SK-N-SH (cell line): ENCODE measurements at regions not wholly inside any gene's neighbourhood (a gene's known extent, or its start where the extent isn't known, plus 50 kb on each side); places are given as distances from the start of the nearest gene placed in this dataset.

Source experiments
- CTCF ChIA-PET: fragments of 300-600, 350-600 bp; formaldehyde crosslinking; extraction: SDS; loops from one replicate; lab custom pipeline; 2021; lab: Yijun Ruan, JAX
- POLR2A ChIA-PET: fragments of 350-600 bp; sonication (Branson Sonifier 250); formaldehyde crosslinking; extraction: SDS; loops from one replicate; lab custom pipeline; 2020; ENCODE audit warnings: antibody characterized with exemption, inconsistent platforms; lab: Yijun Ruan, JAX
- DNase-seq: peaks from one replicate; pipeline ENCODE4 v3.0.0; 2012
- H2AFZ ChIP-seq: fragments of 200-600 bp; sonication (generic); 2 replicates; pipeline ENCODE4 v1.8.1; 2016; ENCODE audit warnings: antibody characterized with exemption, mild to moderate bottlenecking, low read depth
- H3F3A ChIP-seq: fragments of 200-600 bp; sonication (generic); replicated peaks from 2 replicates; pipeline ENCODE3; 2016; ENCODE audit warnings: antibody characterized with exemption, mild to moderate bottlenecking; ENCODE audit not compliant: insufficient read depth
- H3K27ac ChIP-seq, 2 experiments: fragments of 200-500 bp in 1 of 2; fragments of 200-600 bp in 1 of 2; sonication (Bioruptor generic) in 1 of 2; sonication (generic), shearing (Covaris generic) in 1 of 2; 2 replicates each; pipeline versions ENCODE4 v1.5.1 to v1.6.1; 2014 to 2016; ENCODE audit warnings: low read depth in 2 of 2, inconsistent platforms in 1 of 2, low read length in 1 of 2, mild to moderate bottlenecking in 1 of 2, mixed read lengths in 1 of 2
- H3K27me3 ChIP-seq: fragments of 200-600 bp; sonication (generic), shearing (Covaris generic); 2 replicates; pipeline ENCODE4 v1.6.1; 2016; ENCODE audit warnings: mixed run types; ENCODE audit not compliant: insufficient read depth
- H3K36me3 ChIP-seq, 2 experiments: fragments of 200-500 bp in 1 of 2; fragments of 200-600 bp in 1 of 2; sonication (Bioruptor generic) in 1 of 2; sonication (generic) in 1 of 2; replicated peaks in 1 of 2; 2 replicates each; pipeline versions ENCODE3 to v1.5.1; 2014 to 2016; ENCODE audit warnings: low read length in 1 of 2, mild to moderate bottlenecking in 1 of 2; ENCODE audit not compliant: insufficient read depth in 2 of 2, control insufficient read depth in 1 of 2
- H3K4me1 ChIP-seq, 2 experiments: fragments of 200-500 bp in 1 of 2; fragments of 200-600 bp in 1 of 2; sonication (Bioruptor generic) in 1 of 2; sonication (generic), shearing (Covaris generic) in 1 of 2; 2 replicates each; pipeline versions ENCODE4 v1.5.1 to v1.6.1; 2014 to 2016; ENCODE audit warnings: low read depth in 1 of 2, low read length in 1 of 2, mixed run types in 1 of 2; ENCODE audit not compliant: insufficient read depth in 2 of 2, control insufficient read depth in 1 of 2
- H3K4me2 ChIP-seq: fragments of 200-600 bp; sonication (generic), shearing (Covaris generic); 2 replicates; pipeline ENCODE4 v1.6.1; 2017; ENCODE audit warnings: mixed run types
- H3K4me3 ChIP-seq, 2 experiments: fragments of 200-500 bp in 1 of 2; fragments of 200-600 bp in 1 of 2; sonication (Bioruptor generic) in 1 of 2; sonication (generic), shearing (Covaris generic) in 1 of 2; 2 replicates each; pipeline versions ENCODE4 v1.5.1 to v1.8.1; 2014 to 2016; ENCODE audit warnings: low read depth in 2 of 2, inconsistent platforms in 1 of 2, low read length in 1 of 2, mild to moderate bottlenecking in 1 of 2, mixed read lengths in 1 of 2, moderate library complexity in 1 of 2
- H3K79me2 ChIP-seq: fragments of 200-600 bp; sonication (generic); 2 replicates; pipeline ENCODE4 v1.8.1; 2017; ENCODE audit warnings: mild to moderate bottlenecking; ENCODE audit not compliant: insufficient read depth
- H3K9ac ChIP-seq: fragments of 200-600 bp; sonication (generic); 2 replicates; pipeline ENCODE4 v1.6.1; 2017; ENCODE audit warnings: mixed run types
- H3K9me2 ChIP-seq: fragments of 200-600 bp; sonication (generic); 2 replicates; pipeline ENCODE4 v1.6.1; 2017; ENCODE audit warnings: mixed run types
- H3K9me3 ChIP-seq: fragments of 200-600 bp; sonication (generic); 2 replicates; pipeline ENCODE4 v1.6.1; 2017; ENCODE audit warnings: mixed run types, mild to moderate bottlenecking, moderate library complexity
- H4K20me1 ChIP-seq: fragments of 200-600 bp; sonication (generic); 2 replicates; pipeline ENCODE4 v1.6.1; 2017; ENCODE audit warnings: mild to moderate bottlenecking, mixed run types; ENCODE audit not compliant: insufficient read depth
- CHD2 ChIP-seq: fragments of 150-350 bp; IDR thresholded peaks from 2 replicates; pipeline ENCODE4 v1.6.1; 2018; ENCODE audit warnings: low read length; ENCODE audit not compliant: partially characterized antibody
- ELF1 ChIP-seq: IDR thresholded peaks from 2 replicates; pipeline ENCODE4 v1.4.0; 2012
- EP300 ChIP-seq, 2 experiments: IDR thresholded peaks; 2 replicates each; pipeline versions ENCODE4 v1.4.0 to v1.6.1; 2012; ENCODE audit warnings: borderline replicate concordance in 1 of 2, low read depth in 1 of 2, low read length in 1 of 2
- FOSL2 ChIP-seq: IDR thresholded peaks from 2 replicates; pipeline ENCODE4 v1.4.0; 2012; ENCODE audit warnings: low read depth, mild to moderate bottlenecking, moderate library complexity, borderline replicate concordance
- FOXJ3 ChIP-seq: sonication (generic); formaldehyde crosslinking; IDR thresholded peaks from 2 replicates; pipeline ENCODE4 v1.5.1; 2020; ENCODE audit warnings: mild to moderate bottlenecking, missing genetic modification reagents
- FOXM1 ChIP-seq: IDR thresholded peaks from 2 replicates; pipeline ENCODE4 v1.4.0; 2012; ENCODE audit warnings: low read depth, mild to moderate bottlenecking
- JUND ChIP-seq: IDR thresholded peaks from 2 replicates; pipeline ENCODE4 v1.4.0; 2012
- NFIC ChIP-seq: IDR thresholded peaks from 2 replicates; pipeline ENCODE4 v1.4.0; 2012; ENCODE audit warnings: borderline replicate concordance
- POLR2AphosphoS5 ChIP-seq: IDR thresholded peaks from 2 replicates; pipeline ENCODE4 v1.6.1; 2012; ENCODE audit warnings: low read depth, low read length
- RXRA ChIP-seq: IDR thresholded peaks from 2 replicates; pipeline ENCODE4 v1.4.0; 2012; ENCODE audit warnings: low read depth, mild to moderate bottlenecking, borderline replicate concordance
- SMC3 ChIP-seq: IDR thresholded peaks from 2 replicates; pipeline ENCODE4 v1.6.1; 2012; ENCODE audit warnings: low read depth, low read length, improper control_type of control experiment
- TCF12 ChIP-seq: IDR thresholded peaks from 2 replicates; pipeline ENCODE4 v1.4.0; 2012
- TEAD4 ChIP-seq: IDR thresholded peaks from 2 replicates; pipeline ENCODE4 v1.4.0; 2012; ENCODE audit warnings: mild to moderate bottlenecking, borderline replicate concordance; ENCODE audit not compliant: insufficient read depth
- WGBS: methylation state at CpG from one replicate; pipeline ENCODE4 v1.1.6; 2017; ENCODE audit warnings: low lambda C conversion rate; 5-methylcytosine and 5-hydroxymethylcytosine counted together
- TF ChIP-seq, protein P1 (sequence below): fragments of 200-600 bp; sonication (generic); IDR thresholded peaks from 2 replicates; pipeline ENCODE4 v1.6.1; 2017; ENCODE audit warnings: antibody characterized with exemption, mild to moderate bottlenecking, moderate library complexity
- TF ChIP-seq, protein P2 (sequence below): IDR thresholded peaks from 2 replicates; pipeline ENCODE4; 2012
- TF ChIP-seq, protein P3 (sequence below): IDR thresholded peaks from 2 replicates; pipeline ENCODE4 v1.4.0; 2012; ENCODE audit warnings: low read depth
- TF ChIP-seq, protein P4 (sequence below): IDR thresholded peaks from 2 replicates; pipeline ENCODE4 v1.6.1; 2012; ENCODE audit warnings: mild to moderate bottlenecking, low read depth, low read length, moderate library complexity
- TF ChIP-seq, protein P5 (sequence below): fragments of 150-350 bp; IDR thresholded peaks from 2 replicates; pipeline ENCODE4 v1.6.1; 2017; ENCODE audit warnings: antibody characterized with exemption, low read length, low read depth, borderline replicate concordance

DNA sequence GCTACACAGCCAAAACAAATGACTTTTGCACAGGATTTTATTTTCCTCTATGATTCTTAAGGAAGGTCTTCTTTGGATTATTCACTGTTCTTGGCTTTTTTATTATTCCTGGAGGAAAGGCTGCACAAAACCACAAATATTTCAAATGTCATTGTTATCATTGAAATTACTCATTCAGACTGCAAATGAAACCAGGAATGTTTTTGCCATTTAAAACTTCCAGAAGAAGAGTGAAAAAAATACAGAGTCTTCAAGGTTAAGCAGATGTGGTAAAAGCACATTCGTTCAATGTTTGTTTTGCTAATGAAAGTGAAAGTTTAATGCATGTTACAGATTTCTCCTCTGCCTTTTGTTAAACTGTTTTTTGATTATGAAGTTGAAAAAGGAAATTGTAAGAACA lies 238.2 kb downstream of the TLE4 start:
- Histone ChIP-seq H3K27me3 (no peaks in the 10 kb centered on the region), H3K4me3 (peak overlapping the region in 1 of 2 experiments; percentile 17; a peak in 1 of 4 replicates), H3K27ac (peak overlapping the region in 1 of 2 experiments; percentile 12; a peak in 2 of 4 replicates), H3K4me1 (peaks cover 0 to 18% of the 10 kb centered on the region in 2 experiments; a peak in 2 of 4 replicates), H3F3A (peaks cover 5% of the 10 kb centered on the region), H3K9me2 (no peaks in the 10 kb centered on the region), H3K79me2 (no peaks in the 10 kb centered on the region), H3K9me3 (no peaks in the 10 kb centered on the region), H3K36me3 (no peaks in the 10 kb centered on the region), H4K20me1 (no peaks in the 10 kb centered on the region), H3K9ac (no peak overlapping the region), H3K4me2 (peak overlapping the region; percentile 32), H2AFZ (no peak overlapping the region)
- CTCF ChIA-PET: no interaction called here
- DNase-seq: no peak
- 13% methylated on average over 1 of the region's 1 CpG for WGBS
- POLR2A ChIA-PET: no interaction called here
- TF ChIP-seq, protein P1, sequence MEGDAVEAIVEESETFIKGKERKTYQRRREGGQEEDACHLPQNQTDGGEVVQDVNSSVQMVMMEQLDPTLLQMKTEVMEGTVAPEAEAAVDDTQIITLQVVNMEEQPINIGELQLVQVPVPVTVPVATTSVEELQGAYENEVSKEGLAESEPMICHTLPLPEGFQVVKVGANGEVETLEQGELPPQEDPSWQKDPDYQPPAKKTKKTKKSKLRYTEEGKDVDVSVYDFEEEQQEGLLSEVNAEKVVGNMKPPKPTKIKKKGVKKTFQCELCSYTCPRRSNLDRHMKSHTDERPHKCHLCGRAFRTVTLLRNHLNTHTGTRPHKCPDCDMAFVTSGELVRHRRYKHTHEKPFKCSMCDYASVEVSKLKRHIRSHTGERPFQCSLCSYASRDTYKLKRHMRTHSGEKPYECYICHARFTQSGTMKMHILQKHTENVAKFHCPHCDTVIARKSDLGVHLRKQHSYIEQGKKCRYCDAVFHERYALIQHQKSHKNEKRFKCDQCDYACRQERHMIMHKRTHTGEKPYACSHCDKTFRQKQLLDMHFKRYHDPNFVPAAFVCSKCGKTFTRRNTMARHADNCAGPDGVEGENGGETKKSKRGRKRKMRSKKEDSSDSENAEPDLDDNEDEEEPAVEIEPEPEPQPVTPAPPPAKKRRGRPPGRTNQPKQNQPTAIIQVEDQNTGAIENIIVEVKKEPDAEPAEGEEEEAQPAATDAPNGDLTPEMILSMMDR: no peak
- TF ChIP-seq ELF1 (no peak), POLR2AphosphoS5 (peak; percentile 38; the same call in 1 of the 2 replicates), RXRA (peak; percentile 42; the same call in 1 of the 2 replicates), FOXJ3 (CRISPR knock-in tag) (no peak), EP300 (IDR thresholded peaks at IDR 0.05; ENCODE audit: borderline replicate concordance in 1 of 2, low read depth in 1 of 2, low read length in 1 of 2) (peak in 1 of 2 experiments; percentile 80; a peak in 1 of 4 replicates), CHD2 (no peak), TEAD4 (peak; percentile 85), SMC3 (no peak), NFIC (peak; percentile 64; the same call in 1 of the 2 replicates), JUND (peak; percentile 83), TCF12 (peak; percentile 93), FOXM1 (peak; percentile 66; the same call in 1 of the 2 replicates), FOSL2 (peak; percentile 71)
- TF ChIP-seq, protein P2, sequence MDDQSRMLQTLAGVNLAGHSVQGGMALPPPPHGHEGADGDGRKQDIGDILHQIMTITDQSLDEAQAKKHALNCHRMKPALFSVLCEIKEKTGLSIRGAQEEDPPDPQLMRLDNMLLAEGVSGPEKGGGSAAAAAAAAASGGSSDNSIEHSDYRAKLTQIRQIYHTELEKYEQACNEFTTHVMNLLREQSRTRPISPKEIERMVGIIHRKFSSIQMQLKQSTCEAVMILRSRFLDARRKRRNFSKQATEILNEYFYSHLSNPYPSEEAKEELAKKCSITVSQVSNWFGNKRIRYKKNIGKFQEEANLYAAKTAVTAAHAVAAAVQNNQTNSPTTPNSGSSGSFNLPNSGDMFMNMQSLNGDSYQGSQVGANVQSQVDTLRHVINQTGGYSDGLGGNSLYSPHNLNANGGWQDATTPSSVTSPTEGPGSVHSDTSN: peak; percentile 91
- TF ChIP-seq, protein P3, sequence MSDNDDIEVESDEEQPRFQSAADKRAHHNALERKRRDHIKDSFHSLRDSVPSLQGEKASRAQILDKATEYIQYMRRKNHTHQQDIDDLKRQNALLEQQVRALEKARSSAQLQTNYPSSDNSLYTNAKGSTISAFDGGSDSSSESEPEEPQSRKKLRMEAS: peak; percentile 37; the same call in 1 of the 2 replicates
- TF ChIP-seq, protein P4, sequence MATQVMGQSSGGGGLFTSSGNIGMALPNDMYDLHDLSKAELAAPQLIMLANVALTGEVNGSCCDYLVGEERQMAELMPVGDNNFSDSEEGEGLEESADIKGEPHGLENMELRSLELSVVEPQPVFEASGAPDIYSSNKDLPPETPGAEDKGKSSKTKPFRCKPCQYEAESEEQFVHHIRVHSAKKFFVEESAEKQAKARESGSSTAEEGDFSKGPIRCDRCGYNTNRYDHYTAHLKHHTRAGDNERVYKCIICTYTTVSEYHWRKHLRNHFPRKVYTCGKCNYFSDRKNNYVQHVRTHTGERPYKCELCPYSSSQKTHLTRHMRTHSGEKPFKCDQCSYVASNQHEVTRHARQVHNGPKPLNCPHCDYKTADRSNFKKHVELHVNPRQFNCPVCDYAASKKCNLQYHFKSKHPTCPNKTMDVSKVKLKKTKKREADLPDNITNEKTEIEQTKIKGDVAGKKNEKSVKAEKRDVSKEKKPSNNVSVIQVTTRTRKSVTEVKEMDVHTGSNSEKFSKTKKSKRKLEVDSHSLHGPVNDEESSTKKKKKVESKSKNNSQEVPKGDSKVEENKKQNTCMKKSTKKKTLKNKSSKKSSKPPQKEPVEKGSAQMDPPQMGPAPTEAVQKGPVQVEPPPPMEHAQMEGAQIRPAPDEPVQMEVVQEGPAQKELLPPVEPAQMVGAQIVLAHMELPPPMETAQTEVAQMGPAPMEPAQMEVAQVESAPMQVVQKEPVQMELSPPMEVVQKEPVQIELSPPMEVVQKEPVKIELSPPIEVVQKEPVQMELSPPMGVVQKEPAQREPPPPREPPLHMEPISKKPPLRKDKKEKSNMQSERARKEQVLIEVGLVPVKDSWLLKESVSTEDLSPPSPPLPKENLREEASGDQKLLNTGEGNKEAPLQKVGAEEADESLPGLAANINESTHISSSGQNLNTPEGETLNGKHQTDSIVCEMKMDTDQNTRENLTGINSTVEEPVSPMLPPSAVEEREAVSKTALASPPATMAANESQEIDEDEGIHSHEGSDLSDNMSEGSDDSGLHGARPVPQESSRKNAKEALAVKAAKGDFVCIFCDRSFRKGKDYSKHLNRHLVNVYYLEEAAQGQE: no peak
- TF ChIP-seq, protein P5, sequence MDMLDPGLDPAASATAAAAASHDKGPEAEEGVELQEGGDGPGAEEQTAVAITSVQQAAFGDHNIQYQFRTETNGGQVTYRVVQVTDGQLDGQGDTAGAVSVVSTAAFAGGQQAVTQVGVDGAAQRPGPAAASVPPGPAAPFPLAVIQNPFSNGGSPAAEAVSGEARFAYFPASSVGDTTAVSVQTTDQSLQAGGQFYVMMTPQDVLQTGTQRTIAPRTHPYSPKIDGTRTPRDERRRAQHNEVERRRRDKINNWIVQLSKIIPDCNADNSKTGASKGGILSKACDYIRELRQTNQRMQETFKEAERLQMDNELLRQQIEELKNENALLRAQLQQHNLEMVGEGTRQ: no peak
